CD14-positive monocyte (primary cell): ENCODE measurements at regions not wholly inside any gene's neighbourhood (a gene's known extent, or its start where the extent isn't known, plus 50 kb on each side); places are given as distances from the start of the nearest gene placed in this dataset.

ENCODE experiments used
- DNase-seq, 3 donors: peaks; one replicate each; pipeline ENCODE4 v3.0.0-alpha.2; 2011 to 2022
- H2AFZ ChIP-seq: 2 replicates; pipeline ENCODE4 v1.6.0; 2012; ENCODE audit warnings: mild to moderate bottlenecking, low read depth, low read length, inconsistent platforms; ENCODE audit not compliant: insufficient read depth, poor library complexity, severe bottlenecking
- H3K27ac ChIP-seq, 2 donors: 1 replicate in 1 of 2; 2 replicates in 1 of 2; pipeline ENCODE4 v1.5.1; 2012 to 2013; ENCODE audit warnings: low read length in 2 of 2, control low read depth in 1 of 2, inconsistent platforms in 1 of 2, low read depth in 1 of 2, mild to moderate bottlenecking in 1 of 2
- H3K27me3 ChIP-seq, 2 donors: one replicate each; pipeline versions ENCODE4 v1.6.0 to v1.6.1; 2011 to 2013; ENCODE audit warnings: low read length in 2 of 2; ENCODE audit not compliant: control insufficient read depth in 2 of 2, insufficient read depth in 2 of 2
- H3K36me3 ChIP-seq, 2 donors: replicated peaks in 1 of 2; 1 replicate in 1 of 2; 2 replicates in 1 of 2; pipeline versions ENCODE4 v1.5.1 to v1.6.1; 2012 to 2013; ENCODE audit warnings: low read length in 2 of 2, control low read depth in 1 of 2, inconsistent platforms in 1 of 2, mild to moderate bottlenecking in 1 of 2; ENCODE audit not compliant: insufficient read depth in 2 of 2, control insufficient read depth in 1 of 2
- H3K4me1 ChIP-seq, 2 donors: 1 replicate in 1 of 2; 2 replicates in 1 of 2; pipeline versions ENCODE4 v1.5.1 to v1.6.1; 2012 to 2013; ENCODE audit warnings: low read length in 2 of 2, control low read depth in 1 of 2, inconsistent platforms in 1 of 2, mild to moderate bottlenecking in 1 of 2, moderate library complexity in 1 of 2; ENCODE audit not compliant: insufficient read depth in 2 of 2, control insufficient read depth in 1 of 2
- H3K4me2 ChIP-seq: replicated peaks from 2 replicates; pipeline ENCODE3; 2012; ENCODE audit warnings: low read length, moderate library complexity, mild to moderate bottlenecking; ENCODE audit not compliant: poor library complexity, severe bottlenecking; ENCODE audit errors: extremely low read depth
- H3K4me3 ChIP-seq, 3 experiments: fragments of 200-600 bp in 1 of 3; sonication (generic) in 1 of 3; replicated peaks in 1 of 3; 1 replicate in 2 of 3; 2 replicates in 1 of 3; pipeline ENCODE4 v1.5.1; 2011 to 2013; ENCODE audit warnings: low read length in 3 of 3, mild to moderate bottlenecking in 3 of 3, control low read depth in 2 of 3, low read depth in 2 of 3, inconsistent platforms in 1 of 3, moderate library complexity in 1 of 3
- H3K79me2 ChIP-seq: 2 replicates; pipeline ENCODE4 v1.6.0; 2012; ENCODE audit warnings: mild to moderate bottlenecking, control low read depth, inconsistent platforms, low read length, moderate library complexity; ENCODE audit not compliant: insufficient read depth
- H3K9ac ChIP-seq: 2 replicates; pipeline ENCODE4 v1.6.0; 2017; ENCODE audit warnings: low read length, mild to moderate bottlenecking; ENCODE audit not compliant: insufficient read depth, poor library complexity, severe bottlenecking
- H3K9me3 ChIP-seq, 2 donors: replicated peaks in 1 of 2; 1 replicate in 1 of 2; 2 replicates in 1 of 2; pipeline versions ENCODE4 v1.5.1 to v1.6.1; 2012 to 2013; ENCODE audit warnings: low read length in 2 of 2, control low read depth in 1 of 2; ENCODE audit not compliant: control insufficient read depth in 1 of 2, insufficient read depth in 1 of 2
- H4K20me1 ChIP-seq: 2 replicates; pipeline ENCODE4 v1.6.0; 2012; ENCODE audit warnings: mild to moderate bottlenecking, low read length, control low read depth, moderate library complexity; ENCODE audit not compliant: insufficient read depth
- H3K27ac Mint-ChIP-seq, 7 donors: one replicate each; pipeline ENCODE4 v1.8.0; 2020; ENCODE audit warnings: mild to moderate bottlenecking in 7 of 7, mixed read lengths in 7 of 7, moderate library complexity in 6 of 7, inconsistent platforms in 2 of 7
- H3K27me3 Mint-ChIP-seq, 3 donors: one replicate each; pipeline ENCODE4 v1.8.0; 2021 to 2022; ENCODE audit warnings: low read depth in 3 of 3, mild to moderate bottlenecking in 3 of 3, mixed read lengths in 3 of 3, moderate library complexity in 3 of 3, inconsistent platforms in 1 of 3
- H3K36me3 Mint-ChIP-seq, 2 donors: one replicate each; pipeline ENCODE4 v1.8.0; 2020; ENCODE audit warnings: mixed read lengths in 2 of 2, inconsistent platforms in 1 of 2, mild to moderate bottlenecking in 1 of 2
- H3K4me1 Mint-ChIP-seq: one replicate; pipeline ENCODE4 v1.8.0; 2020; ENCODE audit warnings: mild to moderate bottlenecking, mixed read lengths
- H3K4me3 Mint-ChIP-seq, 2 donors: one replicate each; pipeline ENCODE4 v1.8.0; 2020; ENCODE audit warnings: mild to moderate bottlenecking in 2 of 2, mixed read lengths in 2 of 2, moderate library complexity in 1 of 2
- H3K9me3 Mint-ChIP-seq, 7 donors: one replicate each; pipeline ENCODE4 v1.8.0; 2020 to 2022; ENCODE audit warnings: mixed read lengths in 7 of 7, mild to moderate bottlenecking in 6 of 7, moderate library complexity in 6 of 7, inconsistent platforms in 2 of 7
- CTCF ChIP-seq: fragments of 200-600 bp; IDR thresholded peaks from one replicate; pipeline ENCODE4 v1.8.0; 2022; ENCODE audit warnings: antibody characterized with exemption, mild to moderate bottlenecking
- WGBS: methylation state at CpG from one replicate; pipeline ENCODE4 v1.1.5; 2013; ENCODE audit warnings: missing lambda C conversion rate; ENCODE audit not compliant: insufficient coverage; 5-methylcytosine and 5-hydroxymethylcytosine counted together
- intact Hi-C, 2 donors: fragments of 100-400 bp; cut with micrococcal nuclease; formaldehyde crosslinking; loops; one replicate each; pipeline versions ENCODE4 v1.15.0 to v1.15.1; 2023

- no peaks in the 10 kb centered on the region for H3K9me3 ChIP-seq
- H3K79me2 ChIP-seq = no peaks in the 10 kb centered on the region
- peaks cover 6 to 20% (median 14%) of the 10 kb centered on the region in 7 donors for H3K9me3 Mint-ChIP-seq
- H3K27me3 Mint-ChIP-seq = peaks cover 0 to 1% (median 0%) of the 10 kb centered on the region in 3 donors
- intact Hi-C loops = no loop called here
- H3K4me3 Mint-ChIP-seq = no peak overlapping the region
- no peak overlapping the region for H3K4me2 ChIP-seq
- H3K9ac ChIP-seq = no peak overlapping the region
- H3K27me3 ChIP-seq = no peaks in the 10 kb centered on the region
- no peaks in the 10 kb centered on the region for H3K4me1 Mint-ChIP-seq
- no peak overlapping the region for H2AFZ ChIP-seq
- H3K36me3 Mint-ChIP-seq = no peaks in the 10 kb centered on the region
- no peaks in the 10 kb centered on the region for H3K4me1 ChIP-seq
- no peak overlapping the region for H3K27ac ChIP-seq
- DNase-seq = no peak
- H3K36me3 ChIP-seq = no peaks in the 10 kb centered on the region
- no peak for TF ChIP-seq CTCF
- H3K4me3 ChIP-seq = no peak overlapping the region
- no peak overlapping the region for H3K27ac Mint-ChIP-seq
- H4K20me1 ChIP-seq = no peaks in the 10 kb centered on the region
Measured at GRCh38 chr13:44680746-44681355, 104.7 kb upstream of the TSC22D1 start.

- peaks cover 0 to 1% (median 0%) of the 10 kb centered on the region in 3 donors for H3K27me3 Mint-ChIP-seq
- no CpG with 5 or more reads among the region's 4 CpGs for WGBS
- no peak overlapping the region for H2AFZ ChIP-seq
Measured at GRCh38 chr13:44679597-44679996, 103.5 kb upstream of the TSC22D1 start.

More at GRCh38 chr13:44679597-44679996, 103.5 kb upstream of the TSC22D1 start:
- H4K20me1 ChIP-seq = no peaks in the 10 kb centered on the region
- H3K79me2 ChIP-seq = no peaks in the 10 kb centered on the region
- H3K36me3 ChIP-seq = no peaks in the 10 kb centered on the region
- Mint-ChIP-seq H3K27ac (no peak overlapping the region), H3K4me3 (no peak overlapping the region), H3K4me1 (no peaks in the 10 kb centered on the region), H3K9me3 (peaks cover 5 to 19% (median 12%) of the 10 kb centered on the region in 7 donors), H3K36me3 (no peaks in the 10 kb centered on the region)
- no peaks in the 10 kb centered on the region for H3K27me3 ChIP-seq
- no peak overlapping the region for H3K9ac ChIP-seq
- TF ChIP-seq CTCF = no peak
- no peak for DNase-seq
- H3K4me2 ChIP-seq = no peak overlapping the region
- H3K27ac ChIP-seq = no peak overlapping the region
- no peaks in the 10 kb centered on the region for H3K4me1 ChIP-seq
- no peaks in the 10 kb centered on the region for H3K9me3 ChIP-seq
- intact Hi-C loops = no loop called here
- H3K4me3 ChIP-seq = no peak overlapping the region
